GM12878 (cell line): ENCODE measurements at regions not wholly inside any gene's neighbourhood (a gene's known extent, or its start where the extent isn't known, plus 50 kb on each side); places are given as distances from the start of the nearest gene placed in this dataset.

Experiments used
- BRCA1 ChIP-seq: IDR thresholded peaks from 2 replicates; pipeline ENCODE4 v1.6.1; 2011; ENCODE audit warnings: low read depth, low read length, improper control_type of control experiment
- CUX1 ChIP-seq: IDR thresholded peaks from 2 replicates; pipeline ENCODE4 v1.6.1; 2012; ENCODE audit warnings: improper control_type of control experiment, low read depth, low read length; ENCODE audit not compliant: insufficient replicate concordance
- TBL1XR1 ChIP-seq: IDR thresholded peaks from 2 replicates; pipeline ENCODE4 v1.6.1; 2012; ENCODE audit warnings: low read depth, low read length, improper control_type of control experiment
- ZBED1 ChIP-seq: IDR thresholded peaks from 2 replicates; pipeline ENCODE4 v1.6.1; 2016; ENCODE audit warnings: borderline replicate concordance
- TF ChIP-seq, protein P1 (sequence below): fragments of 450-650 bp; IDR thresholded peaks from 2 replicates; pipeline ENCODE4 v1.6.1; 2017; ENCODE audit warnings: antibody characterized with exemption, mild to moderate bottlenecking, moderate library complexity

DNA sequence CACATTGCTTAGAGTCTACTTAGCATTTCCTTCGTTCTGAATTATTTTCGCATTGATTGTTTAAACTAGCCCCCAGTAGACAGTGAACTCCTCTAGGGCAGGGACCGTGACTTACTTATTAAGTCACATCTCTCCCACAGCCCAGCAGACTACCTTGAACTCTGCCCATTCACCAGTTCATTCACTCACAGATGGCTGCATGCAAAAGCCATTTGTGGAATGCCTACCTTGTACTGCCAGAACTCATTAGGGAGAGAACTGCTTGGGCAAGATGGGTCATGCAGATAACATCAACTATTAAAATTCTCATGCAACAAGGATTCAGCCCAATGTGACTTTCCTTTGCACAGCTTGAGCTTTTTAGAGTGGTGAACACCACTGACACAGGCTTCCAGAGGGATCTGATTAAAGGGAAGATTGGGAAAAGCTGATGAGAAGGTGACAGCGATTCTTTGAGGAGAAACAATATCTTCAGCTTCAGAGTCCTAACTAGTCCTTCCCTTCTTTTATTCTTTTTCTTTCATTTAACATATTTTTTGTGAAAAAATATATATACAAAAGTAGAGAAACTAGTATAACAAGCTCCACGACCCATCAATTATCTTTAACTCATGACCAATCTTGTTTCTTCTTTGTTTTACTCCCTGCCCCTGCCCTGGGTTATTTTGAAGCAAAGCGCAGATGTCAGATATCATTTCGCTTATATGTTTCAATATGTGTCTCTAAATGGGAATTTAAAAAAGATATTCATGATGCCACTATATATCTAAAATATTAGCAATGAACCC, 273.9 kb downstream of the CDC5L start (continued):
- TF ChIP-seq CUX1 (no peak), TBL1XR1 (no peak), BRCA1 (no peak), ZBED1 (no peak)
- TF ChIP-seq, protein P1, sequence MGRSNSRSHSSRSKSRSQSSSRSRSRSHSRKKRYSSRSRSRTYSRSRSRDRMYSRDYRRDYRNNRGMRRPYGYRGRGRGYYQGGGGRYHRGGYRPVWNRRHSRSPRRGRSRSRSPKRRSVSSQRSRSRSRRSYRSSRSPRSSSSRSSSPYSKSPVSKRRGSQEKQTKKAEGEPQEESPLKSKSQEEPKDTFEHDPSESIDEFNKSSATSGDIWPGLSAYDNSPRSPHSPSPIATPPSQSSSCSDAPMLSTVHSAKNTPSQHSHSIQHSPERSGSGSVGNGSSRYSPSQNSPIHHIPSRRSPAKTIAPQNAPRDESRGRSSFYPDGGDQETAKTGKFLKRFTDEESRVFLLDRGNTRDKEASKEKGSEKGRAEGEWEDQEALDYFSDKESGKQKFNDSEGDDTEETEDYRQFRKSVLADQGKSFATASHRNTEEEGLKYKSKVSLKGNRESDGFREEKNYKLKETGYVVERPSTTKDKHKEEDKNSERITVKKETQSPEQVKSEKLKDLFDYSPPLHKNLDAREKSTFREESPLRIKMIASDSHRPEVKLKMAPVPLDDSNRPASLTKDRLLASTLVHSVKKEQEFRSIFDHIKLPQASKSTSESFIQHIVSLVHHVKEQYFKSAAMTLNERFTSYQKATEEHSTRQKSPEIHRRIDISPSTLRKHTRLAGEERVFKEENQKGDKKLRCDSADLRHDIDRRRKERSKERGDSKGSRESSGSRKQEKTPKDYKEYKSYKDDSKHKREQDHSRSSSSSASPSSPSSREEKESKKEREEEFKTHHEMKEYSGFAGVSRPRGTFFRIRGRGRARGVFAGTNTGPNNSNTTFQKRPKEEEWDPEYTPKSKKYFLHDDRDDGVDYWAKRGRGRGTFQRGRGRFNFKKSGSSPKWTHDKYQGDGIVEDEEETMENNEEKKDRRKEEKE: no peak
